ENCODE measurements at regions not wholly inside any gene's neighbourhood (a gene's known extent, or its start where the extent isn't known, plus 50 kb on each side); places are given as distances from the start of the nearest gene placed in this dataset.
A peak's percentile ranks its signal among the peaks of the same experiment; 100 is the strongest.

DNA sequence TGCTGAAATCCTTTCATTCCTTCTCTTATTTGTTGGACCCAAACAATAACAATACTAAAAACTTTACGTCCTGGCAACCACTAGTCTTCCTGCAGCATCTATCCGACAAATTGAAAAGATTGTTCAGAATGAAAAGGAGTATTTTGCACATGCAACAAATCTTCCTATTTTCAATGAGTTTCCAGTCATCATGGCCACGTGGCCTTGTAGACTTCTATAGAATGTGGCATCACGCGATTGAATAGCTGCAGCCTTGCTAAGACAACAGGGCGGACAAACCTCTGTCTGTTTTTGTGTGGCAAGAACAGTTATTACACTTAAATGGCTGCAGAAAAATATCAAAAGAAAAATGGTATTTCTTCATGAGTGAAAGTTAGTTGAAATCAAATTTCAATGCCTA lies 297.9 kb upstream of the LCORL start:
- no peak for TF ChIP-seq POLR2AphosphoS5 (IDR thresholded peaks at IDR 0.05; ENCODE audit: insufficient read depth, low read depth, low read length)
- no peak for TF ChIP-seq JUN (IDR thresholded peaks at IDR 0.05; ENCODE audit: borderline replicate concordance, insufficient read depth, insufficient read length, low read depth)
- TF ChIP-seq GATA2 (IDR thresholded peaks at IDR 0.05; ENCODE audit: insufficient read depth, insufficient read length, low read depth, low read length), result no peak

DNA sequence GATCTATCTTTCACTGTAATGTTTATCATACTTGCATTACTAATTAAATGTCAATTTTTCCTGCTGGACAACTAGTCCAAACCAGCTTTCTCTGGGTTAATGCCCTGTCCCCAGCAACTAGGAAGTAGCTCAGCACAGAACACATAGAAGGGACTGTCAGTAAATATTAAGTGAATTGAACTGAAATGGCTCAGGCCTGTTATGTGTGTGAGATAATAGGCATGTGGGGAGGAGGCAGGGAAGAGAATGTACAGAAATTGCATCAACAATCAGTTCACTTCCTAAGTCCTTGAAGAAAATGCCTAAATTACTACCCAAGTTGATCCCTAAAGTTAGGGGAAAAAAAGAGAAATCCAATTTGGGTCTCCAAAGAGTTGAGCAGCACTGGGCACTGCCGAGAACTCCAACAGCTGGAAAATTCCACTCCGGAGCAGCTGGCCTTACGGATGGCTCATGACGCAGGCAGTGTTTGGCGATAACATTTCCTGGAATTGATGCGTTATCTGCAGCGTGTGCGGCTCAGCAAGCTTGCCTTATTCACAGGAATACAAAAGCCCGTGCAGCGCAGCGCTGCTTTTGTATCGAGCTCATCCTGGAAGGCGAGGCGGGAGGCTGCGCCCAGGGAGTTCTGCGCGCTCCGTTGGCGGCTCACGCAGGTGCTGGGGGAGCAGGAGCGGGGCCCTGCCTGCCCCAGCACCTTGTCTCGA lies 297.3 kb upstream of the LCORL start:
- Histone ChIP-seq H3K79me2 (ENCODE audit: control insufficient read depth, insufficient read depth, low read length) (no peaks in the 10 kb centered on the region), H3K9ac (replicated peaks; ENCODE audit: extremely low read depth, insufficient read depth, low read length) (peak overlapping the region; percentile 31), H3K9me3 (replicated peaks; ENCODE audit: control insufficient read depth, insufficient read depth, low read length) (no peaks in the 10 kb centered on the region), H3K36me3 (ENCODE audit: control insufficient read depth in 2 of 2, extremely low read depth in 1 of 2, insufficient read depth in 2 of 2, low read length in 2 of 2) (no peaks in the 10 kb centered on the region), H3K9me1 (replicated peaks; ENCODE audit: control insufficient read depth, extremely low read depth, insufficient read depth, low read length) (no peaks in the 10 kb centered on the region), H3K4me1 (ENCODE audit: control insufficient read depth, extremely low read depth, insufficient read depth, low read length) (peaks cover 9% of the 10 kb centered on the region), H3K4me3 (replicated peaks in 1 of 3; ENCODE audit: insufficient read depth in 1 of 3, low read depth in 1 of 3, low read length in 3 of 3) (peak overlapping the region in 2 of 3 experiments; percentile 2 to 25), H3K27me3 (ENCODE audit: control insufficient read depth in 2 of 2, insufficient read depth in 2 of 2, low read length in 2 of 2) (no peaks in the 10 kb centered on the region), H4K20me1 (replicated peaks; ENCODE audit: control insufficient read depth, extremely low read depth, insufficient read depth, low read length) (no peaks in the 10 kb centered on the region), H3K4me2 (ENCODE audit: insufficient read depth, low read length) (peak overlapping the region; percentile 62), H3K27ac (ENCODE audit: insufficient read depth, low read depth, low read length) (peak overlapping the region; percentile 16), H2AFZ (ENCODE audit: low read depth, low read length) (peak overlapping the region; percentile 43)
- BruUV-seq (replicated peaks), result TSS peak; percentile 40
- ChIA-PET CTCF (interaction anchor here (0.6 to 1.0 kb wide), 6 partner anchors 9 to 508 kb away, joined by 3 to 4 read pairs (median 3); partner anchors contain the start of genes DCAF16 and NCAPG), POLR2A (no interaction called here)
- TF ChIP-seq MYC (IDR thresholded peaks at IDR 0.05; ENCODE audit: low read depth, low read length) (no peak), GATA2 (IDR thresholded peaks at IDR 0.05; ENCODE audit: insufficient read depth, insufficient read length, low read depth, low read length) (peak; percentile 60), POLR2AphosphoS5 (IDR thresholded peaks at IDR 0.05; ENCODE audit: insufficient read depth, low read depth, low read length) (peak; percentile 26)
- dilution Hi-C loops (cut with MboI; ENCODE audit: extremely low pct_ligation_motif_present, low sequenced_read_pairs), result no loop called here
- DNase-seq (ENCODE audit: low read depth, low spot score), result peak; percentile 91
- peak; percentile 77 for FAIRE-seq
- intact Hi-C loops (cut with micrococcal nuclease), result loop anchor here (2.0 to 5.0 kb wide), 4 partner anchors 212 to 507 kb away; partner anchors contain the start of genes DCAF16 and NCAPG

More for the DNA sequence above, 297.9 kb upstream of the LCORL start:
- Histone ChIP-seq H3K9me3 (replicated peaks; ENCODE audit: control insufficient read depth, insufficient read depth, low read length) (no peaks in the 10 kb centered on the region), H2AFZ (ENCODE audit: low read depth, low read length) (peak overlapping the region; percentile 43), H3K36me3 (ENCODE audit: control insufficient read depth in 2 of 2, extremely low read depth in 1 of 2, insufficient read depth in 2 of 2, low read length in 2 of 2) (no peaks in the 10 kb centered on the region), H3K9ac (replicated peaks; ENCODE audit: extremely low read depth, insufficient read depth, low read length) (peak overlapping the region; percentile 31), H3K27me3 (ENCODE audit: control insufficient read depth in 2 of 2, insufficient read depth in 2 of 2, low read length in 2 of 2) (no peaks in the 10 kb centered on the region), H3K27ac (ENCODE audit: insufficient read depth, low read depth, low read length) (peak overlapping the region; percentile 16), H3K9me1 (replicated peaks; ENCODE audit: control insufficient read depth, extremely low read depth, insufficient read depth, low read length) (no peaks in the 10 kb centered on the region), H3K4me3 (replicated peaks in 1 of 3; ENCODE audit: insufficient read depth in 1 of 3, low read depth in 1 of 3, low read length in 3 of 3) (peak overlapping the region in 2 of 3 experiments; percentile 2 to 25), H3K4me1 (ENCODE audit: control insufficient read depth, extremely low read depth, insufficient read depth, low read length) (peaks cover 9% of the 10 kb centered on the region), H3K4me2 (ENCODE audit: insufficient read depth, low read length) (peak overlapping the region; percentile 62), H3K79me2 (ENCODE audit: control insufficient read depth, insufficient read depth, low read length) (no peaks in the 10 kb centered on the region), H4K20me1 (replicated peaks; ENCODE audit: control insufficient read depth, extremely low read depth, insufficient read depth, low read length) (no peaks in the 10 kb centered on the region)
- no peak for FAIRE-seq
- POLR2A ChIA-PET, result no interaction called here
- no peak for DNase-seq (ENCODE audit: low read depth, low spot score)
- CTCF ChIA-PET, result interaction anchor here (1.0 kb wide), 2 partner anchors 9 to 249 kb away, joined by 3 to 4 read pairs; no protein-coding TSS in a partner anchor
- BruUV-seq (replicated peaks), result no TSS peak
- dilution Hi-C loops (cut with MboI; ENCODE audit: extremely low pct_ligation_motif_present, low sequenced_read_pairs), result no loop called here
- intact Hi-C loops (cut with micrococcal nuclease), result loop anchor here (2.0 to 5.0 kb wide), 4 partner anchors 212 to 507 kb away; partner anchors contain the start of genes DCAF16 and NCAPG

Data from endothelial cell of umbilical vein (primary cell).